ENCODE measurements at regions not wholly inside any gene's neighbourhood (a gene's known extent, or its start where the extent isn't known, plus 50 kb on each side); places are given as distances from the start of the nearest gene placed in this dataset.

GRCh38 chr1:234891427-234891826 is 237.2 kb downstream of the TOMM20 start:
- TF ChIP-seq CTCF (optimal IDR thresholded peaks at IDR 0.05 in 1 of 3, IDR thresholded peaks at IDR 0.05 in 1 of 3, conservative IDR thresholded peaks at IDR 0.05 in 1 of 3; ENCODE audit: extremely low read depth in 1 of 3, insufficient read depth in 2 of 3, low read length in 3 of 3) (no peak), EZH2 (IDR thresholded peaks at IDR 0.05; ENCODE audit: low read length) (no peak)
